Endodermal cell (in vitro differentiated cells): ENCODE measurements at regions not wholly inside any gene's neighbourhood (a gene's known extent, or its start where the extent isn't known, plus 50 kb on each side); places are given as distances from the start of the nearest gene placed in this dataset.
"Not testable (repeated sequence)": the region's sequence is repeated elsewhere in the genome, so short reads cannot be mapped to it uniquely, and the experiment has no call there.

Experiments
- DNase-seq: peaks from one replicate; pipeline ENCODE4 v3.0.0-alpha.2; 2017
- H3K27ac ChIP-seq: 2 replicates; pipeline ENCODE4 v1.5.1; 2013; ENCODE audit warnings: mild to moderate bottlenecking, low read depth, low read length, moderate library complexity
- H3K27me3 ChIP-seq: 2 replicates; pipeline ENCODE4 v1.6.1; 2013; ENCODE audit warnings: mild to moderate bottlenecking, low read length, moderate library complexity; ENCODE audit not compliant: insufficient read depth, control insufficient read depth, poor library complexity, severe bottlenecking
- H3K36me3 ChIP-seq: 2 replicates; pipeline ENCODE4 v1.7.0; 2013; ENCODE audit warnings: mild to moderate bottlenecking, low read length, moderate library complexity; ENCODE audit not compliant: control insufficient read depth, insufficient read depth
- H3K4me1 ChIP-seq: one replicate; pipeline ENCODE4 v1.7.0; 2013; ENCODE audit warnings: low read length; ENCODE audit not compliant: control insufficient read depth, insufficient read depth
- H3K4me3 ChIP-seq: 2 replicates; pipeline ENCODE4 v1.5.1; 2013; ENCODE audit warnings: mild to moderate bottlenecking, low read length, moderate library complexity
- H3K9ac ChIP-seq: 2 replicates; pipeline ENCODE4 v1.6.1; 2013; ENCODE audit warnings: mild to moderate bottlenecking, low read length, moderate library complexity; ENCODE audit not compliant: poor library complexity, severe bottlenecking; ENCODE audit errors: extremely low read depth
- H3K9me3 ChIP-seq: 2 replicates; pipeline ENCODE4 v1.6.1; 2013; ENCODE audit warnings: mild to moderate bottlenecking, low read length, moderate library complexity; ENCODE audit not compliant: control insufficient read depth
- H3K27ac Mint-ChIP-seq: 2 replicates; pipeline ENCODE4 v1.8.0; 2020; ENCODE audit warnings: mixed read lengths
- H3K27me3 Mint-ChIP-seq: 2 replicates; pipeline ENCODE4 v1.8.0; 2021; ENCODE audit warnings: mild to moderate bottlenecking, mixed read lengths; ENCODE audit not compliant: insufficient read depth
- H3K36me3 Mint-ChIP-seq: 2 replicates; pipeline ENCODE4 v1.8.0; 2020; ENCODE audit warnings: low read depth, mixed read lengths
- H3K4me1 Mint-ChIP-seq: 2 replicates; pipeline ENCODE4 v1.8.0; 2020; ENCODE audit warnings: mixed read lengths
- H3K4me3 Mint-ChIP-seq: 2 replicates; pipeline ENCODE4 v1.8.0; 2020; ENCODE audit warnings: mild to moderate bottlenecking, moderate library complexity, mixed read lengths
- H3K9me3 Mint-ChIP-seq: 2 replicates; pipeline ENCODE4 v1.8.0; 2020; ENCODE audit warnings: mild to moderate bottlenecking, mixed read lengths
- WGBS, 2 experiments: methylation state at CpG; one replicate each; pipeline versions ENCODE4 v1.1.5 to v1.1.7; 2013; ENCODE audit warnings: missing lambda C conversion rate in 2 of 2, mixed read lengths in 1 of 2; ENCODE audit not compliant: insufficient coverage in 1 of 2, insufficient read length in 1 of 2; 5-methylcytosine and 5-hydroxymethylcytosine counted together
- TF ChIP-seq, protein P1 (sequence below): fragments of 200-600 bp; sonication (generic); conservative IDR thresholded peaks from 2 replicates; pipeline ENCODE4 v1.5.0; 2021; ENCODE audit warnings: antibody characterized with exemption, mild to moderate bottlenecking

DNA sequence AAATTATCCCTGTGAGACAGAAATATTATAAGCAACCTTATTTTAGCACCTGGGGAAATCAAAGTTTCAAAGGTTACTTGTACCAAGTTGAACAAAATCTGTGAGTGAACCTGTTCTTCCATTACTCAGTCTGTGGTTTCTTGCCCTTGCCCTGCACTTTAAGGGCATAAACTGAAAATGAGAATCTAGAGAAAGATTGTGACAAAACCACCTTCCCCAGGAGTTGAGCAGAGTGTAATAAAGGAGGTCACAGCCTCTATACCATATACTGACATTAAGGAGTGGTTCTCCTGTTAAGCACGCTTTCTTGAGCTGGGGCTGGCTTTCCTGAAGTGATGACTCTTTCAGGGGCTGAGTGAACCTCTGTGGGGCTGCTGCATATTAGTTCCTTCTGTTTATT is 143.4 kb downstream of the PDCD6IP start:
- H3K9me3 ChIP-seq = no peaks in the 10 kb centered on the region
- no peak overlapping the region for H3K27ac Mint-ChIP-seq
- H3K4me1 Mint-ChIP-seq = no peaks in the 10 kb centered on the region
- DNase-seq = no peak
- peaks cover 6% of the 10 kb centered on the region for H3K27me3 Mint-ChIP-seq
- no peaks in the 10 kb centered on the region for H3K9me3 Mint-ChIP-seq
- TF ChIP-seq, protein P1, sequence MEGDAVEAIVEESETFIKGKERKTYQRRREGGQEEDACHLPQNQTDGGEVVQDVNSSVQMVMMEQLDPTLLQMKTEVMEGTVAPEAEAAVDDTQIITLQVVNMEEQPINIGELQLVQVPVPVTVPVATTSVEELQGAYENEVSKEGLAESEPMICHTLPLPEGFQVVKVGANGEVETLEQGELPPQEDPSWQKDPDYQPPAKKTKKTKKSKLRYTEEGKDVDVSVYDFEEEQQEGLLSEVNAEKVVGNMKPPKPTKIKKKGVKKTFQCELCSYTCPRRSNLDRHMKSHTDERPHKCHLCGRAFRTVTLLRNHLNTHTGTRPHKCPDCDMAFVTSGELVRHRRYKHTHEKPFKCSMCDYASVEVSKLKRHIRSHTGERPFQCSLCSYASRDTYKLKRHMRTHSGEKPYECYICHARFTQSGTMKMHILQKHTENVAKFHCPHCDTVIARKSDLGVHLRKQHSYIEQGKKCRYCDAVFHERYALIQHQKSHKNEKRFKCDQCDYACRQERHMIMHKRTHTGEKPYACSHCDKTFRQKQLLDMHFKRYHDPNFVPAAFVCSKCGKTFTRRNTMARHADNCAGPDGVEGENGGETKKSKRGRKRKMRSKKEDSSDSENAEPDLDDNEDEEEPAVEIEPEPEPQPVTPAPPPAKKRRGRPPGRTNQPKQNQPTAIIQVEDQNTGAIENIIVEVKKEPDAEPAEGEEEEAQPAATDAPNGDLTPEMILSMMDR = no peak
- H3K27ac ChIP-seq = no peak overlapping the region
- H3K4me1 ChIP-seq = no peaks in the 10 kb centered on the region
- no peak overlapping the region for H3K9ac ChIP-seq
- H3K4me3 Mint-ChIP-seq = no peak overlapping the region
- no peak overlapping the region for H3K4me3 ChIP-seq
- no peaks in the 10 kb centered on the region for H3K36me3 ChIP-seq
- 96 to 100% methylated on average over 1 of the region's 1 CpG for WGBS, 2 experiments
- H3K36me3 Mint-ChIP-seq = no peaks in the 10 kb centered on the region
- H3K27me3 ChIP-seq = no peaks in the 10 kb centered on the region

DNA sequence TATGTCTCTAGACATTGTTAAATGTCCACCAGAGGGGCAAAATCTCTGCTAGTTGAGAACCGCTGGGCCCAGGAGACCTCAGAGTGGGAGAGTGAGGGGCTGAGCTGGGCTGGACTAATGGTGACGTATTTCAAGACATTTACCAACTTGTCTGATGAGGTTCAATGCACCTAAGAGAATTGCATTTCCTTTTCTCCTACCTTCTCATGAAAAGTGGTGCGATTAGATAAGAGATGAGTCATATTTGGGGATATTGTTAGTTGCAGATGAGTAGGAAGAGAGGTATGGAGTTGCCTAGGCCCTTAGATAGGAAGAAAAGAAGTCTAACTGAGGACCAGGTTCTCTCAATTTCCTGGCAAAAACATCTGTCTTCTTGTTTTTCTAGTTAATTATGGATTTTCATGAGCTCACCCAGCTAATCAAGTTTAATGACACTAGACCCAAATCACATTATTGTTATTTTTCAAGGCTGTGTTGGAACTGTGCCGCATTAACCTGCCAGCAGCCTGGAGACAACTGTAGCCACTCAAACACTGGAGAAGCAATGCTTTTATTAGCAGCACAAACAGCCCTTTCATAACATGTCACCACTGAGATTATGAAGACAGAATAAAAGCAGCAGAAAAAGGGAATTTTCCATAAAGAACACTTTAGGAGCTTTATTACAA is 144.2 kb downstream of the PDCD6IP start:
- peaks cover 6% of the 10 kb centered on the region for H3K27me3 Mint-ChIP-seq
- peaks cover 4% of the 10 kb centered on the region for H3K4me1 Mint-ChIP-seq
- H3K9me3 Mint-ChIP-seq = no peaks in the 10 kb centered on the region
- H3K36me3 ChIP-seq = no peaks in the 10 kb centered on the region
- DNase-seq = no peak
- no peaks in the 10 kb centered on the region for H3K27me3 ChIP-seq
- H3K4me1 ChIP-seq = no peaks in the 10 kb centered on the region
- no peak overlapping the region for H3K9ac ChIP-seq
- H3K27ac Mint-ChIP-seq = no peak overlapping the region
- no peak overlapping the region for H3K4me3 ChIP-seq
- no peaks in the 10 kb centered on the region for H3K9me3 ChIP-seq
- H3K36me3 Mint-ChIP-seq = no peaks in the 10 kb centered on the region
- no peak overlapping the region for H3K4me3 Mint-ChIP-seq
- H3K27ac ChIP-seq = no peak overlapping the region
- TF ChIP-seq, protein P1 = no peak
- whole genome bisulfite sequencing, 2 experiments = 95 to 100% methylated on average over 2 to 4 of the region's 4 CpGs

DNA sequence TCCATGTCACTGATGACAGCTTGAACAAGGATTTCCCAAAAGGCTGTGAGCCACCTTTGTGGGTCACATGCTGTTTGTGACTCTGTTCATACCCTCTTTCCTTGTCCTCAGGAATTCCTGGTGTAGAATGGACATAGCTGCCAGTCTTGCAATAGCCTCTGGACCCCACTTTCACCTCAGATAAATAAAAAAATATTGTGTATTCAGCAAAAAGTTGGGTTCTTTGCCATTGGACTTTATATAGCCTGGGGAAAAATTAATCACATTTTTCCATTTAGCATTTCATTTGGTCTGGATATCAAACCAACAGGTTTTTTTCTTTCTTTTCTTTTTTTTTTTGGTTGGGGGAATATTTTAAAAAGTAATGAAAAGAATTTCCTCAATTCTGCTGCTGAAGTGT is 144.8 kb downstream of the PDCD6IP start:
- H3K4me1 ChIP-seq = no peaks in the 10 kb centered on the region
- Mint-ChIP-seq H3K9me3 (no peaks in the 10 kb centered on the region), H3K27me3 (peaks cover 5% of the 10 kb centered on the region), H3K36me3 (no peaks in the 10 kb centered on the region), H3K4me3 (no peak overlapping the region), H3K4me1 (peaks cover 8% of the 10 kb centered on the region), H3K27ac (no peak overlapping the region)
- TF ChIP-seq, protein P1 = no peak
- no peaks in the 10 kb centered on the region for H3K9me3 ChIP-seq
- no peaks in the 10 kb centered on the region for H3K36me3 ChIP-seq
- H3K27me3 ChIP-seq = no peaks in the 10 kb centered on the region
- no peak overlapping the region for H3K27ac ChIP-seq
- H3K9ac ChIP-seq = no peak overlapping the region
- no peak overlapping the region for H3K4me3 ChIP-seq
- DNase-seq = no peak

DNA sequence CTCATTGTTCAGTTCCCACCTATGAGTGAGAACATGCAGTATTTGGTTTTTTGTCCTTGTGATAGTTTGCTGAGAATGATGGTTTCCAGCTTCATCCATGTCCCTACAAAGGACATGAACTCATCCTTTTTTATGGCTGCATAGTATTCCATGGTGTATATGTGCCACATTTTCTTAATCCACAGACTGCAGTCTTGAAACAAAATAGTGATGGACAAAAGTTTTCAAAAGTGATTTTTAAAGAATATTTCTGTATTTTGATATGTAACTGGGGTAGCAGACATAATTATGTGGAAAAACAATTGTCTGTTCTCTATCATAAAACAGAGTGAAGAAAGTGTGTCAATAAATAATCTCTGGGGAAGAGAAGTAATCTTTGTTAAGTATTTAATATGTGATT is 148.2 kb downstream of the PDCD6IP start:
- not testable (repeated sequence) for H3K4me1 Mint-ChIP-seq, H3K36me3 ChIP-seq, H3K9ac ChIP-seq, DNase-seq, H3K36me3 Mint-ChIP-seq, H3K27me3 ChIP-seq, H3K27ac Mint-ChIP-seq, H3K9me3 ChIP-seq, H3K4me3 ChIP-seq, H3K9me3 Mint-ChIP-seq, H3K4me3 Mint-ChIP-seq, H3K27me3 Mint-ChIP-seq, H3K27ac ChIP-seq, H3K4me1 ChIP-seq
